GM11168 (cell line): ENCODE measurements at regions not wholly inside any gene's neighbourhood (a gene's known extent, or its start where the extent isn't known, plus 50 kb on each side); places are given as distances from the start of the nearest gene placed in this dataset.

Experiments used
- in situ Hi-C: fragments of 300-500 bp; cut with MboI; formaldehyde crosslinking; loops from one replicate; pipeline ENCODE4 v1.12.0; 2022; ENCODE audit warnings: low sequenced_read_pairs; ENCODE audit not compliant: unreplicated experiment

- in situ Hi-C loops: no loop called here
Observed at GRCh38 chr4:14262221-14262620, 634.7 kb upstream of the BOD1L1 start.

- in situ Hi-C loops: no loop called here
Observed at GRCh38 chr4:14264437-14264836, 636.9 kb upstream of the BOD1L1 start.

DNA sequence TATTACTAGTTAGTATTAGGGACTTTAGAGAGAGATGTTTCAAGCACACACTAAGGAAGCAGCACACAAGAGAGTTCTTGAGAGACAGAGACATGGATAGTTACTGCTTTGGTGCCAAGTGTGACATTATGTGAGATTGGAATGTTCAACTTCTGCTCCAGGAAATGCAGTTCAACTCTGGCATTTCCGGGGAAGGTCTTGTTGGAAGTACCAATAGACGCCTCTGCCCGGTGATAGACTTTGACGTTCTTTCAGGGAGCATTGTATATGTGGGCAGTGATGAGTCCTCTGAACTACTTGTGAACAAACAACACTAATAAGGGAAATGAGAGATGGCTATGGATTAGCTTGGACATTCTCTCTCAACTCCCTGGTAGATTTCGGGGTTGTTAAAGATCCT is 638.1 kb upstream of the BOD1L1 start:
- in situ Hi-C loops: no loop called here

DNA sequence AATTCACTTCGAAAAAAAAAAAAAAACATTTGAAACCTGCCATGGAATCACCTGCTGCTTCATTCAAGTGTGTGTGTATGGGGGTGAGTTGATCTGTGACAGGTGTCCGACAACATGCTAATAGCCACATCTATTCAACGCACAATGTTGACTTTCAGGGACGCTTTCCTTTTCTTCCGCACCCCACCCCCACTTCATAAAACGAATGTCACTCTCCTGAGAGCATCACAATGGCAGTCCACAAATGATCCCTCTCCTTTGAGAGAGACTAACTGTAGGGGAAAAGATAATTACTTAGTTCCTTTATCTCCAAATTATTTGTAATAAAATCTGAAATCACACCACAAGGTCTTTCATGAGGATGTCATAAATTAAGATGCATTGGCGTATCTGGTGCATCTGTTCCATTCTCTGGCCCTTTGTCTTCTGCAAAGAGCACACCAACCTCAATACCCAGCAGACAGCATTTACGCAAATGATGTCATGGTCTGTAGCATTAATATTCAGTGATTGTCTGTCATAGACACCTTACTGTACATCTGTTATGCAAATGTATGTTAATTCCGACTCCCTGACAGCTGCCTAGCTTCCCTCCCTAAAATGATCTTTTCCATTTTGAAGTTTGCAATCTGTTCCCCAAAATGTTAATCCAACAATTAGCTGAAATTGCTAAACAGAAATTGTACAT is 640.0 kb upstream of the BOD1L1 start:
- in situ Hi-C loops: no loop called here

DNA sequence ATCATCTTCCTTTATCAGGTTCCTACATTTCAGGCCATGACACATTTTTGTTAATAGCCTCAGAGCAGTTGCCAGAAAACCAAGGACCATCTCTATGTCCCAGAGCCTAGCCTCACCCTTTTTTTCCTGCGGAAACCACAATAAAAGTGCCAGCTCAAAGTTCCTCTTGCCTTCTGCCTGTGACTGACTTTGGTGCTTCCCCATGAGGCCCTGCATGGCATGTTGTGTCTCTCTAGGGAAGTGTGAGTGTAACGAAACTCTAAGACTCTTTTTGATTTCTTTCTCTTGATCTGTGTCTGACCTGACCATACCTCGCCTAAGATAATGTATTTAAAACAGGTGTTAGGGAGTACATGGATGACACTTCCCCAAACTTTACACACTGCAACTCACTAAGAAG is 642.3 kb upstream of the BOD1L1 start:
- in situ Hi-C loops: no loop called here

DNA sequence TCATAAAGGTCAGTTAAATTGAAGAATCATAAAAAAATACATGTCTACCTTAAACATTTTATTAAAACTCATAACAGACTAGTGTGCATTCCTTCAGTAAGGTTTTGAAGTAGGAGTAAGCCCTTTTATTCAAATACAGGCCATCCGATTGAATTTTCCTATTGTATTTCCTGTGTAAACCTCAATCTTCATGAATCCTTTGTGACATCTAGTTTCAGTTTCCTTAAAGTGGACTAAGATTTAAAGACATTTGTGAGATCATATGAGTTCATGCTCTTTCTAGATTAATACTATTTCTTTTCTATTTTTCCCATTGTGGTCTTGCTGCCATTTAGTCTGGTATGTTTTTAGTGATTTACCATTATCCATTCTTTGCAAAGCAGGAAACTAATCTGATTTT is 644.7 kb upstream of the BOD1L1 start:
- in situ Hi-C loops: no loop called here

DNA sequence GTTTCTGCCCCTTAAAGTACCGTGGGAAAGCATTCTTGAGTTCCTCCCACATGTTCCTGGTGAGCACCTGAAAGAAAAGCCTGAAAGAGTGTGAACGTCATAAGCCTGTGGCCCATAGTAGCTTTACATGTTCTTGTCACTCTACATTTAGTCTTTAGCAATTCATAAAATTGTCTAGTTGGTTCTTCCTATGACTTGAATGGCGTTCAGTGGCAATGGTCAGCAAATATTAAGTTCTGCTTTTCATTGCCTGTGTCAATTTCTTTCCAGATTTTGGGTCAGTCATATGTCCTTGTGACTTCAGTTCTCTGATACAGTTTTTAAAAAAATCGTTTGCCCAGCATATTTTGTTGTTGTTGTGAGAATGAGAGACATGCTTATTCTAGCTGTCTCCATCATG is 650.0 kb upstream of the BOD1L1 start:
- in situ Hi-C loops: no loop called here

GRCh38 chr4:14280567-14280966 is 653.0 kb upstream of the BOD1L1 start:
- in situ Hi-C loops: no loop called here

- in situ Hi-C loops: no loop called here
Observed at GRCh38 chr4:14284578-14284977, 657.1 kb upstream of the BOD1L1 start.

DNA sequence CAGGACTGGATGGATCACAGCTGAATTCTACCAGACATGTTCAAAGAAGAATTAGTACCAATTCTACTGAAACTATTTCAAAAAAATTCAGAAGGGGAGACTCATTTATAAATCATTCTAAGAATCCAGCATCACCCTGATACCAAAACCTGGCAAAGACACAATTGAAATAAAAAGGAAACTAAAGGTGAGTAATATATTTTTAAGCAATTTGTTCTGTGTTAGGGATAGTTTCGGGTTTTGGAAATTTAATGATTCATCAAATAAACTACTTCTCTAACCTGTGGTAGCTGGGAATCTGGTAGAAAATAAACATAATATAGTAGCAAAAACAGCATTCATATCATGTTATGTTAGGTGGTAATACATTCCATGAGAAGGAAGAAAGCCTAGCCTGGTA is 662.2 kb upstream of the BOD1L1 start:
- in situ Hi-C loops: no loop called here

GRCh38 chr4:14293582-14293981 is 666.1 kb upstream of the BOD1L1 start:
- in situ Hi-C loops: no loop called here

GRCh38 chr4:14294611-14295010 is 667.1 kb upstream of the BOD1L1 start:
- in situ Hi-C loops: no loop called here

DNA sequence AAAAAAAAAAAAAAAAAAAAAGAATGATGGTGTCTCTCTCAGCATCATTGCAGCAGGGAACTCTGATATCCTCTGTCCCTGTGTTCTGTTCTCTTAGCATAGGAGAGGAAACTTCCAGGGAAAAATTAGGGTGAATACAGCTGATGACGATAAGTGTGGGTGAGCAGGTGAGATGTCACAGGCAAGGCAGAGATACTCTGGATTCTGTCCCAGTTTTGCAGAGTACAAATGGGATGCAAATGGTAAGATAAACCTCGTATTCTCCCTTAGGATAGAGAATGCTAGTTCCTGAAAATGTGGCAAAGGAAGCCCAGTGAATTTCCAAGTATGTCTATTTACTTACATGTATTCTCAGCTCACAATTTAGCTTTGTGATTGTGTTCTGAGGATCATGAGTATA is 671.6 kb upstream of the BOD1L1 start:
- in situ Hi-C loops: no loop called here

- in situ Hi-C loops: no loop called here
Observed at GRCh38 chr4:14302021-14302420, 674.5 kb upstream of the BOD1L1 start.

GRCh38 chr4:14303856-14304255 is 676.3 kb upstream of the BOD1L1 start:
- in situ Hi-C loops: no loop called here

DNA sequence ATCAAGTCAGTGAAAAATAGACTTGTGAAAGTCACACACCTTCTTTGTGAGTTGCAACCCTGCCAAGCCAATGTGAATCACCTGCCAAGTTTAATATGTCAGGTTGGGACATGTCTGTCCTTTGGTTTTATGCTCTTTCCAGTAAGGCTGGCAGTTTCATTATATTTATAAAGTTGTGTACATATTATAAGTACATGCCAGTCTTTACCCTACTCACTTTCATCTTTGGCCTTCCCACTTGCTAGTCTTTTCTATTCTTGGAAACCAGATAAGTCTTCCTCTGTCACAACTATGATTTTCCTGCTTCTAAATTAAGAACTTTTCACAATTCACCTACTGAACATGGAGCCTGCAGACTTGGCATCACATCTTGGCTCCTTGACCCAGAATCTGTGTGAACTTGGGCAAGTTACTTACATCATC is 680.7 kb upstream of the BOD1L1 start:
- in situ Hi-C loops: no loop called here

GRCh38 chr4:14309431-14309830 is 681.9 kb upstream of the BOD1L1 start:
- in situ Hi-C loops: no loop called here

DNA sequence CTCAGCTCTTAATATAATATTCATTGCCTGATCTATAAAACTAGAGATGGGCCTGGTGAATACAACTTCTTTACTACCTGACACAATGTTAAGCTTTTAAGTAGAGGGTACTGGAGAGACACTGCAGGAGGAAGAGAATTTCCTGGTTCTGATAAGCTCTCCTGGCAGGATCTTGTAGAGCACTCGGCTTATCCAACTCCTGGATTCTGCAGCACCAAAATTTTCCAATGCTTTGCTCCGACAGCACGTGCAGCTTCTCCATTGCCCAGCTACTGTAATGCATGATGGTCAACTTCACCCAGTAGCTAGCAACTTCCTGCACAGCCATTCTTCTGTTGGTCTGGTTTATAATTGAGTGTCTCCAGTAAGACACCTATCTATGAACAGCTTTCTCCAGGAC is 686.2 kb upstream of the BOD1L1 start:
- in situ Hi-C loops: no loop called here

GRCh38 chr4:14315129-14315528 is 687.2 kb upstream of the CPEB2 start:
- in situ Hi-C loops: no loop called here

DNA sequence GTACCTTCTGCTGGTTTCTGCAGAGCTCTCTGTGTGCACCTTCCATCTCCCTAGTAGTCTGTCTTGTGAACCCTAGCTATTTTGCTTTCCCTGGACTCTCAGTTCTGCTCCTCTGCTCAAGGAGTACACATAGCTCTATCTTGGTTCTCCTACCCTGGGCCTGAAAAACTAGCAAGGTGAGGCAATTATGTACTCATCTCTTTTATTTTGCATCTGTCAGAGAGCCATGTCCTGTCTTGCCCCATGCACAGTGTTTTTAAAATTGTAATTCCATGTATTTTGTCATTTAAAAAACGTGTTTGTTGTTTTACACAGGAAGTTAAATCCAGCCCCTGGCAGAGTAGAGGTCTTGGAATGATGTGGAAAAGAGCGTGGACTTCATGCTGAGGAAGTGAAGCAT is 684.9 kb upstream of the CPEB2 start:
- in situ Hi-C loops: no loop called here

GRCh38 chr4:14318671-14319070 is 683.6 kb upstream of the CPEB2 start:
- in situ Hi-C loops: no loop called here

GRCh38 chr4:14321723-14322122 is 680.6 kb upstream of the CPEB2 start:
- in situ Hi-C loops: no loop called here

DNA sequence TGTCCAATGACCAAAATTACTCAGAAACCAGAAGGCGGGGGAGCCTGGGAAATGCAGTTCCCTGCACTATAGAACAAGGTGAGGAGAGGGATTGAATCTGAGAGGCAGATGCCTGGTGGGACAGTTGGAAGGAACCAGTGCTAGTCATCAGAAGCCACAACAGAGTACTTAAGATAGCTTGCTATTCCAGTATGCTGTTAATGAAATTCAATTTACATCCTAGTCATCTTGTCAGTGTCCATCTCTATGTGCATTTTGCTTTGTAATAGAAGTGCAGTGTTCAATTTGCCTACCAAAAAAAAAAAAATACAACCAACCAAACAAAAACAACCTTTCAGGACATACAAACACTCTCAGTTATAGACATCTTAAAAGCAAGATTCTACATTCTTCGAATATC is 679.1 kb upstream of the CPEB2 start:
- in situ Hi-C loops: no loop called here
